OCI-LY1 (cell line): ENCODE measurements at regions not wholly inside any gene's neighbourhood (a gene's known extent, or its start where the extent isn't known, plus 50 kb on each side); places are given as distances from the start of the nearest gene placed in this dataset.

Source experiments
- CTCF ChIP-seq: fragments of 200-600 bp; sonication (generic), shearing (Covaris generic); IDR thresholded peaks from 2 replicates; pipeline ENCODE4 v1.5.1; 2017; ENCODE audit warnings: mild to moderate bottlenecking, antibody characterized with exemption, low read length, moderate library complexity, mixed read lengths
- EZH2 ChIP-seq: fragments of 200-600 bp; sonication (generic), shearing (Covaris generic); IDR thresholded peaks from 2 replicates; pipeline ENCODE4 v1.8.0; 2017; ENCODE audit warnings: borderline replicate concordance, mixed run types, mild to moderate bottlenecking, antibody characterized with exemption, low read length, moderate library complexity, mixed read lengths

- TF ChIP-seq CTCF (no peak), EZH2 (no peak)
Observed at GRCh38 chr18:30568333-30568732, 474.2 kb downstream of the DSC3 start.
